ENCODE measurements at regions not wholly inside any gene's neighbourhood (a gene's known extent, or its start where the extent isn't known, plus 50 kb on each side); places are given as distances from the start of the nearest gene placed in this dataset.

DNA sequence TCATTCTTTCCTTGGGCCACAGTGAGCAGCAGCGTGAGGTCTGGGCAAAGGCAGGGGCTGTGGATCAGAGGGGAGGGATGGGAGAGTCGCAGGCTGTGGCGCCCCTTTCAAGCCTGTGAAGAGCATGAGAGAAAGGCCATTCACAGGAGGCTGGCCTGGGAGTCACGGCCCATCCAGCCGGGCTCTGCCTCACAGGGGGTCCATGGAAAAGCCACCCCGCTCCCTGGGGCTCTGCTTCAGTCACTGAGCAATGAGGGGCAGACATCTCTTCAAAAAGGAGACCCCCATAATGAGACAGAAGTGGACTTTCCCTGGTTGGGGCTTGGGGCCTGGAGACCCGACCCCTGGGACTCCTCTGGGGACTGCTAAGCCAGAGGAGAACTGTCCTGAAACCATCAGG lies 117.0 kb upstream of the GSC start:
- in situ Hi-C loops (cut with MboI) (no loop called here), intact Hi-C loops (cut with micrococcal nuclease; ENCODE audit: unreplicated experiment) (no loop called here)
- WGBS (ENCODE audit: insufficient coverage, insufficient replicate concordance, low lambda C conversion rate, missing lambda C conversion rate), result 0% methylated on average over 3 of the region's 7 CpGs
- no peak overlapping the region for H2AFZ ChIP-seq (ENCODE audit: control insufficient read depth, low read depth, low read length)
- H3K79me2 ChIP-seq (ENCODE audit: control insufficient read depth, insufficient read depth, low read length), result no peaks in the 10 kb centered on the region
- ChIA-PET CTCF (no interaction called here), POLR2A (no interaction called here), SMC1A (ENCODE audit: uncharacterized antibody, unreplicated experiment) (no interaction called here), RAD21 (ENCODE audit: unreplicated experiment) (no interaction called here)
- H3K4me1 ChIP-seq (ENCODE audit: control insufficient read depth, insufficient read depth, low read length), result no peaks in the 10 kb centered on the region
- H3K36me3 ChIP-seq (ENCODE audit: control insufficient read depth in 2 of 2, insufficient read depth in 2 of 2, low read length in 1 of 2), result no peaks in the 10 kb centered on the region
- no peak for ATAC-seq
- FAIRE-seq, result no peak
- no peak for DNase-seq (ENCODE audit: low read depth, low spot score)
- no peaks in the 10 kb centered on the region for H3K9me3 ChIP-seq (replicated peaks; ENCODE audit: control insufficient read depth, insufficient read depth, low read length)
- TF ChIP-seq HDAC6 (IDR thresholded peaks at IDR 0.05; ENCODE audit: unreplicated experiment) (no peak), MEF2B (IDR thresholded peaks at IDR 0.05; ENCODE audit: partially characterized antibody, poor library complexity, severe bottlenecking) (no peak), PML (IDR thresholded peaks at IDR 0.05; ENCODE audit: low read length) (no peak)
- TF ChIP-seq, protein P1, sequence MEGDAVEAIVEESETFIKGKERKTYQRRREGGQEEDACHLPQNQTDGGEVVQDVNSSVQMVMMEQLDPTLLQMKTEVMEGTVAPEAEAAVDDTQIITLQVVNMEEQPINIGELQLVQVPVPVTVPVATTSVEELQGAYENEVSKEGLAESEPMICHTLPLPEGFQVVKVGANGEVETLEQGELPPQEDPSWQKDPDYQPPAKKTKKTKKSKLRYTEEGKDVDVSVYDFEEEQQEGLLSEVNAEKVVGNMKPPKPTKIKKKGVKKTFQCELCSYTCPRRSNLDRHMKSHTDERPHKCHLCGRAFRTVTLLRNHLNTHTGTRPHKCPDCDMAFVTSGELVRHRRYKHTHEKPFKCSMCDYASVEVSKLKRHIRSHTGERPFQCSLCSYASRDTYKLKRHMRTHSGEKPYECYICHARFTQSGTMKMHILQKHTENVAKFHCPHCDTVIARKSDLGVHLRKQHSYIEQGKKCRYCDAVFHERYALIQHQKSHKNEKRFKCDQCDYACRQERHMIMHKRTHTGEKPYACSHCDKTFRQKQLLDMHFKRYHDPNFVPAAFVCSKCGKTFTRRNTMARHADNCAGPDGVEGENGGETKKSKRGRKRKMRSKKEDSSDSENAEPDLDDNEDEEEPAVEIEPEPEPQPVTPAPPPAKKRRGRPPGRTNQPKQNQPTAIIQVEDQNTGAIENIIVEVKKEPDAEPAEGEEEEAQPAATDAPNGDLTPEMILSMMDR (IDR thresholded peaks at IDR 0.05 in 2 of 3, conservative IDR thresholded peaks at IDR 0.05 in 1 of 3; ENCODE audit: control insufficient read depth in 2 of 3, extremely low read depth in 1 of 3, insufficient read depth in 1 of 3, low read depth in 3 of 3, low read length in 3 of 3), result no peak
- TF ChIP-seq, protein P2, sequence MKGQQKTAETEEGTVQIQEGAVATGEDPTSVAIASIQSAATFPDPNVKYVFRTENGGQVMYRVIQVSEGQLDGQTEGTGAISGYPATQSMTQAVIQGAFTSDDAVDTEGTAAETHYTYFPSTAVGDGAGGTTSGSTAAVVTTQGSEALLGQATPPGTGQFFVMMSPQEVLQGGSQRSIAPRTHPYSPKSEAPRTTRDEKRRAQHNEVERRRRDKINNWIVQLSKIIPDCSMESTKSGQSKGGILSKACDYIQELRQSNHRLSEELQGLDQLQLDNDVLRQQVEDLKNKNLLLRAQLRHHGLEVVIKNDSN (IDR thresholded peaks at IDR 0.05; ENCODE audit: borderline replicate concordance, extremely low read length, insufficient read depth, low read depth, low read length), result no peak
- H3K27ac ChIP-seq (ENCODE audit: control insufficient read depth, insufficient read depth), result no peak overlapping the region
- no peak overlapping the region for H3K4me2 ChIP-seq (ENCODE audit: control insufficient read depth, insufficient read depth)
- H3K4me3 ChIP-seq, result no peak overlapping the region
- no peaks in the 10 kb centered on the region for H4K20me1 ChIP-seq (ENCODE audit: control insufficient read depth, insufficient read depth)
- H3K27me3 ChIP-seq (replicated peaks in 1 of 2; ENCODE audit: control insufficient read depth in 2 of 2, insufficient read depth in 2 of 2, low read length in 1 of 2), result peaks cover 0 to 2% of the 10 kb centered on the region in 2 experiments; a peak in 2 of 4 replicates
- H3K9ac ChIP-seq (ENCODE audit: control insufficient read depth, insufficient read depth, low read length), result no peak overlapping the region
- no TSS peak for BruUV-seq (replicated peaks)

All from GM12878 (cell line).